ENCODE measurements at regions not wholly inside any gene's neighbourhood (a gene's known extent, or its start where the extent isn't known, plus 50 kb on each side); places are given as distances from the start of the nearest gene placed in this dataset.

DNA sequence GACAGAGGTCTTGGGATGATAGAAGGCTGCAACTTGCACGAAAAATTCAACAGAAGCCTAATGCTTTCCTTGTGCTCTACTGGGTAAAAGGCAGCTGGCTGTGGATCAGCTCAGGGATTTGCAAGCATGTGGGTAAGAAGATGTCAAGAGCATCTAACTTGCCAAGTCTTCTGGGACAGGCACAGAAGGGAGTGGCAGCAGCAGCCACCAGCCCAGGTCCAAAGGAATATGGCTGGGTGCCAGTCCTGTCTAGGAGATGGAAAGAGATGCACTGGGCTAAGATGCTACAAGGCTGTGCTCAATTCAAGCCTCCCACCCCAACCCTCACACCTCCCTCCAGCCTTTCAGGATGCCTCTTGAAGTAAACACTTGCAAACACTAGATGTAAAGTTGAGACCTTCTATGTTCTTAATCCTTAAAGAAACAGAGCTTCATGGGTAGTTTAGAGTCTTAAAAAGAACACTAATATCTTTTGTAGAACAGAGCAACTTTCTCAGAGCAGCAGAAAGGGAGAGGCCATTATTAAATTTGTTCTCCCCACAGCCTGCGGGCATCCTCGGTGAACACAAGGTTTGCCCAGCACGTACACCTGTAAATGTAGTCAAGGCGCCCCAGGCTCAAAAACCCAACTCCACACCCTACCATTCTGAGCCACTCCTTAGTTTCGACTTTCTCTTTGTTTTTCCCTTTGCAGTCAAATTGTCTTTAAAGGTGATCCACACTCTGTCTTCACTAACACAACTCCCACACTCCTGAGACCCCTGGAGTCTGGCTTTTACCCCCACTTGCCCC lies 64.6 kb upstream of the BCAR3 start:
- DNase-seq (ENCODE audit: low read depth in 4 of 4, low spot score in 3 of 4) = no peak

DNA sequence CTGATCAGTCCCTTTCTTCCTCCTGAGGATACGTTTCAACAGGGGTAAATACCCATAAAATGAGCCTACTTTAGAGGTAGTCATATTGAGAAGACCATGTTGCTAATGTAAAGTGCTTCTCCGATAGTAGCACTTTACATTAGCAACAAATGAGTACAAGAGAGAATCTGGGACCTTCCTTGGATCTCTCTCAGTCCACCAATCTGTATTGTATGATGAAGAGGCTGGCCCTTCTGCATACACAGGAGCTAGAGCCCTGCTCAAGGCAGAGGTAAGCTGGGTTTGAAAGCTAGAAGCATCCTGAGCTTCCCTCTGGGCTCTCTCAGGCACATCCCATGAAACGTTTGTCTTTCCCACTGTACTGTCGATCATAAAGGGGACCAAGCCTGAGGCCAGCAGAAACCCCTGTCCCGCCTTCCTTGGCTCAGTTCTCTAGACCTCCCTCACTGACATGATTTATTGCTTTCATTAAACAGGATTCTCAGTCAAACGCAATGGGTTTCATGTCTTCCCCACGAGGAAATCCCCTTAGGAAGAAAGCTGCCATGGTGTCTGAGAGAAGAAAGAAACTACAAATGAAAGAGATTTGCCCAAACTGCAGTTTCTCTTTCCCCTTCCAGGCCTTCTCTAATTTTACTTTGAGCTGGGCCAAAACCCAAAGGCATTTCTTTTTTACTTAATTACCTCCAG lies 62.8 kb upstream of the BCAR3 start:
- no peak for DNase-seq (ENCODE audit: low read depth in 4 of 4, low spot score in 3 of 4)

- no peak for DNase-seq (ENCODE audit: low read depth in 4 of 4, low spot score in 3 of 4)
Observed at GRCh38 chr1:93743465-93743864, 61.8 kb upstream of the BCAR3 start.

DNA sequence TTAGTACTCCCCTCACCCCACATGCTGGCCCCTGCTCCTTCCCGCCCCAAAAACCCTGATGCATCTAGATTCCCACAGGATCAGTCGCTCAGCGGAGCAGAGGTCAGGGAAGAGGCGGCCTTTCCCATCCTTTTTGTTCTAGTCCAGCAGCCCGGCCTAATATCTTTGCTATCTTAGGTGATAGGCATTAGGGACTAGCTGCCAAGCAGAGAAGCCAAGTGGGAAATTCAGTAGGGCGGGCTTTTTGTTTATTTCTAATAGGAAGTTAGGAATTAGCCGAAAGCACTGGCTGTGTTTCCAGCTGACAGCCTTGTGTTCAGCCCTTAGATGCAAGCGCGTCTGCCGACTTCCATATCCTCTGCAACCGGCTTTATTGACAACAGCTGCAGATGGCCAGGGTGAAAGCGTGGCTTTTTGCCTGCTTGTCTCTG lies 59.0 kb upstream of the BCAR3 start:
- no peak for DNase-seq (ENCODE audit: low read depth in 4 of 4, low spot score in 3 of 4)

GRCh38 chr1:93740157-93740556 lies 58.5 kb upstream of the BCAR3 start:
- DNase-seq (ENCODE audit: low read depth in 4 of 4, low spot score in 3 of 4) = no peak

DNA sequence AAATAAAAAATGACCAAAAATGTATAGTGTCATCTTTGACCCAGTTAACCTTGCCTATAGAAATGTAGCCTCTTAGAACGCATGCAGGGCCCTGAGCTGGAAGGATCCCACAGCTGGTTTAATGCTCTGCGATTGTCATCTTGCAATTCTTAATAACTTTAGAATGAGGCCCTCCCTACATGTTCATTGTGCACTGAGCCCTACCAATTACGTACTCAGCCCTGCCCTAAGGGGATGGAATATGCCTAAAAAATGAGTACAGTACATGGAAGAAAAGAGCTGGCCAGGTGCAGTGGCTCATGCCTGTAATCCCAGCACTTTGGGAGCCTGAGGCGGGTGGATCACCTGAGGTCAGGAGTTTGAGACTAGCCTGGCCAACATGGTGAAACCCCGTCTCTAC lies 57.8 kb upstream of the BCAR3 start:
- no peak for DNase-seq (ENCODE audit: low read depth in 4 of 4, low spot score in 3 of 4)

DNA sequence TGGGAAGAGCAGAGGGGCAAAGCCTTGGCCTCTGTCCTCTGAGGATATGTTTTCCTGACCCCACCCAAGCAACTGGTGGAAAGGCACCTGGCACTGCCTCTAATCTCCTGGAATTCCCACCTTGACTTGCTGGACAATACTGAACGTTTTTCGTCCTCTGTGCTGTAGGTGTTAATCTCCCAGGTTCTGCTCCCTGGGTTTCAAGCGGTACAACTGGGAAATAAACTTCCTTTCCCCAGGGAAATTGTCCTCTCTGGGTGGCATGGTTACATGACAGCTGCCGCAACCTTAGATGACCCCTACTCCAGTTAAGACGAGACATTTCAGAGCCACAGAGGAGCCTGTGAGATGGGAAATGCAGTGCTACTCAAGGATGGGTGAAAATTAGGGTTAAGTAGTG lies 57.3 kb upstream of the BCAR3 start:
- no peak for DNase-seq (ENCODE audit: low read depth in 4 of 4, low spot score in 3 of 4)

GRCh38 chr1:93738075-93738622 lies 56.5 kb upstream of the BCAR3 start:
- DNase-seq (ENCODE audit: low read depth in 4 of 4, low spot score in 3 of 4) = no peak

DNA sequence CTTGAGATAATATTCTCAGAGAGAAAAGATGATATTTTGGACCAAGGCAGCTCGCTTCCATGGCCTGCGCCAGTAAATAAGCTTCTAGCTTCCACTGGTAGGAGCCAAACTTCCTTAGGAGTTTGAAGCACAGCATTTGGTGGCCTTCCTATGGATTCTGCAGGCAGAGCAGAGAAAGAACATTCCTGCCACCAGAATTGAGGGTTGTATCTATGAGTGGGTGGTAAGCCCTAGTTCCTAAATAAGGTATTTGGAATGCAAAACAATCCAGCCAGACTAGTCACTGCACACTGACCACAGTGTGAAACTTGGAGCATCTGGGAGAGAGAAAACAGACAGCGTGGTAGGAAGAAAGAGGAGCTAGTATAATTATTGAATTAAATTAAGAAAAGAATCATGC lies 54.1 kb upstream of the BCAR3 start:
- no peak for DNase-seq (ENCODE audit: low read depth in 4 of 4, low spot score in 3 of 4)

DNA sequence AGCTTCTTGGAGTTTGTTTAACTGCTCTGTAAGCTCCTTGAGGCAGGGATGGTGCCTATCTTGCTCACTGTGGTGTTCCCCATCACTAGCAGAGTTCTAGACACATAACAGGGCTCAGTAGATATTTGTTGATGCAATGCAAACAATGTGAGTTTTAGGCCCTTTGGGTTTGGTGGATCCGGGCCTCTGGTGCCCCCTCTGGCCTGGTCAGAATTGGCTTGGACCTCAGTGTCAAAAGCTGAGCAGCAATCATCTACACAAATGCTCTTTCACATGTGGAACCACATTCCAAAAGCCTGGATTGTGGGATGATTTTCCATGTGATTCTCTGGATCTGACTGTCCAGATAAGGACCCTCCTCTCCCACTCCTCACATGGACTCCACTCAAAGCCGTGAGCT lies 53.4 kb upstream of the BCAR3 start:
- no peak for DNase-seq (ENCODE audit: low read depth in 4 of 4, low spot score in 3 of 4)

GRCh38 chr1:93733340-93733739 lies 51.7 kb upstream of the BCAR3 start:
- DNase-seq (ENCODE audit: low read depth in 4 of 4, low spot score in 3 of 4) = no peak

DNA sequence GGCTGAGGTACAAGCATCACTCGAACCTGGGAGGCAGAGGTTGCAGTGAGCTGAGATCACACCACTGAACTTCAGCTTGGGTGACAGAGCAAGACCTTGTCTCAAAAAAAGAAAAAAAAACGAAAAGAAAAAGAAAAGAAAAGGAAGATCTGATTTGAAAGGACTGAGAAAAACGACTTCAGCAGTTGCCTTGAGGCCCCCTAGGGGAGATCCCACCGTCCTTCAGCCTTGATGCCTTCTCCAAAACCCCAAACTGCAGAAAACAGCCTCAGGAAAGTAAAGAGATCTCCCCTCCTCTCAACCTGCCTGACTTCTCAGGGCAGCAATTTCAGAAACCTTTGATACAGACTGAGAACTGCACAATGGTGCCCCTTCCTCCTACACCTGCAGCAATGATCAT lies 50.9 kb upstream of the BCAR3 start:
- DNase-seq (ENCODE audit: low read depth in 4 of 4, low spot score in 3 of 4) = no peak

All from left renal pelvis (tissue), 4 donors.